Kidney (tissue), 13 donors: ENCODE measurements at regions not wholly inside any gene's neighbourhood (a gene's known extent, or its start where the extent isn't known, plus 50 kb on each side); places are given as distances from the start of the nearest gene placed in this dataset.

Source experiments
- DNase-seq, 5 donors: peaks; one replicate each; pipeline ENCODE4 v3.0.0-alpha.2; 2013 to 2020
- FAIRE-seq: peaks from 2 replicates; lab custom pipeline; 2012; peaks lifted over from hg19 to GRCh38; lab: Jason Lieb, UNC
- H3K27ac ChIP-seq, 2 donors: one replicate each; pipeline ENCODE4 v1.7.0; 2013; ENCODE audit warnings: low read depth in 2 of 2, low read length in 2 of 2, inconsistent platforms in 1 of 2
- H3K27me3 ChIP-seq: one replicate; pipeline ENCODE4 v1.7.1; 2013; ENCODE audit warnings: low read length, inconsistent platforms; ENCODE audit not compliant: control insufficient read depth, insufficient read depth
- H3K36me3 ChIP-seq, 3 donors: one replicate each; pipeline versions ENCODE4 v1.7.0 to v1.7.1; 2013; ENCODE audit warnings: low read length in 3 of 3, control low read depth in 1 of 3, inconsistent platforms in 1 of 3; ENCODE audit not compliant: insufficient read depth in 3 of 3, control insufficient read depth in 2 of 3
- H3K4me1 ChIP-seq, 3 donors: one replicate each; pipeline versions ENCODE4 v1.7.0 to v1.7.1; 2013; ENCODE audit warnings: low read length in 3 of 3, inconsistent platforms in 1 of 3, low read depth in 1 of 3; ENCODE audit not compliant: control insufficient read depth in 2 of 3, insufficient read depth in 2 of 3
- H3K4me3 ChIP-seq, 3 donors: one replicate each; pipeline versions ENCODE4 v1.7.0 to v1.8.1; 2013; ENCODE audit warnings: low read length in 3 of 3, control low read depth in 1 of 3, inconsistent platforms in 1 of 3
- H3K9ac ChIP-seq, 3 donors: one replicate each; pipeline versions ENCODE4 v1.7.0 to v1.7.1; 2013; ENCODE audit warnings: low read length in 3 of 3, control low read depth in 1 of 3, inconsistent platforms in 1 of 3
- H3K9me3 ChIP-seq, 3 donors: one replicate each; pipeline versions ENCODE4 v1.7.0 to v1.7.1; 2013; ENCODE audit warnings: low read length in 3 of 3, control low read depth in 1 of 3, inconsistent platforms in 1 of 3; ENCODE audit not compliant: control insufficient read depth in 2 of 3, insufficient read depth in 1 of 3
- intact Hi-C: fragments of 100-400 bp; cut with DNase I; formaldehyde crosslinking; loops from one replicate; pipeline ENCODE4 v1.11.1; 2022
- TF ChIP-seq, protein P1 (sequence below): IDR thresholded peaks from 3 replicates; pipeline ENCODE4 v1.5.1; 2012; ENCODE audit warnings: mild to moderate bottlenecking, moderate library complexity, borderline replicate concordance; ENCODE audit not compliant: insufficient read depth; ENCODE audit errors: extremely low read depth
- donor health status: control.
- donor health status: control.
- donor health status: control.
- donor health status: control.
- donor health status: control.
- donor health status: DM: yes; HTN: yes; CAD: no.
- donor health status: Normal renal cell carcinoma (clear cell type).

DNA sequence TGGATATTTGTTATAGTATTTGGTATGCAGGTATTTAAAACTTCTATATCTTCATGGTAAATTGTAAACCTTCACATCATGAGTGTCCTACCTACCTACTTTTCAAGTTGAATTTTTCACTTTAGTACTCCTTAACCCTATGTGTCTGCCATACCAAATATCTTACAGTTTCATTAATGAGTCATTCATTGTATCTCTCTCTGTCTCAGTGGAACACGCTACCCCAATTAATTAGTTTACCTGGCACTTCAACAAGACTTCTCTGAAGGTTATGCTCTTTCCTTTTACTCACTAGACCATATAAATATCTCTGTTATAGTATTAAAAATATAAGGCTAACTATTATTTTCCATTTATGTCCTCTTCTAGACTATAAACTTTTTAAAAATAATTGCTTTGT is 123.9 kb upstream of the GJE1 start:
- H3K9me3 ChIP-seq: no peaks in the 10 kb centered on the region
- intact Hi-C loops: no loop called here
- H3K36me3 ChIP-seq: no peaks in the 10 kb centered on the region
- TF ChIP-seq, protein P1, sequence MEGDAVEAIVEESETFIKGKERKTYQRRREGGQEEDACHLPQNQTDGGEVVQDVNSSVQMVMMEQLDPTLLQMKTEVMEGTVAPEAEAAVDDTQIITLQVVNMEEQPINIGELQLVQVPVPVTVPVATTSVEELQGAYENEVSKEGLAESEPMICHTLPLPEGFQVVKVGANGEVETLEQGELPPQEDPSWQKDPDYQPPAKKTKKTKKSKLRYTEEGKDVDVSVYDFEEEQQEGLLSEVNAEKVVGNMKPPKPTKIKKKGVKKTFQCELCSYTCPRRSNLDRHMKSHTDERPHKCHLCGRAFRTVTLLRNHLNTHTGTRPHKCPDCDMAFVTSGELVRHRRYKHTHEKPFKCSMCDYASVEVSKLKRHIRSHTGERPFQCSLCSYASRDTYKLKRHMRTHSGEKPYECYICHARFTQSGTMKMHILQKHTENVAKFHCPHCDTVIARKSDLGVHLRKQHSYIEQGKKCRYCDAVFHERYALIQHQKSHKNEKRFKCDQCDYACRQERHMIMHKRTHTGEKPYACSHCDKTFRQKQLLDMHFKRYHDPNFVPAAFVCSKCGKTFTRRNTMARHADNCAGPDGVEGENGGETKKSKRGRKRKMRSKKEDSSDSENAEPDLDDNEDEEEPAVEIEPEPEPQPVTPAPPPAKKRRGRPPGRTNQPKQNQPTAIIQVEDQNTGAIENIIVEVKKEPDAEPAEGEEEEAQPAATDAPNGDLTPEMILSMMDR: no peak
- H3K4me1 ChIP-seq: no peaks in the 10 kb centered on the region
- DNase-seq: no peak
- FAIRE-seq: no peak
- H3K9ac ChIP-seq: no peak overlapping the region
- no peaks in the 10 kb centered on the region for H3K27me3 ChIP-seq
- no peak overlapping the region for H3K27ac ChIP-seq
- no peak overlapping the region for H3K4me3 ChIP-seq

DNA sequence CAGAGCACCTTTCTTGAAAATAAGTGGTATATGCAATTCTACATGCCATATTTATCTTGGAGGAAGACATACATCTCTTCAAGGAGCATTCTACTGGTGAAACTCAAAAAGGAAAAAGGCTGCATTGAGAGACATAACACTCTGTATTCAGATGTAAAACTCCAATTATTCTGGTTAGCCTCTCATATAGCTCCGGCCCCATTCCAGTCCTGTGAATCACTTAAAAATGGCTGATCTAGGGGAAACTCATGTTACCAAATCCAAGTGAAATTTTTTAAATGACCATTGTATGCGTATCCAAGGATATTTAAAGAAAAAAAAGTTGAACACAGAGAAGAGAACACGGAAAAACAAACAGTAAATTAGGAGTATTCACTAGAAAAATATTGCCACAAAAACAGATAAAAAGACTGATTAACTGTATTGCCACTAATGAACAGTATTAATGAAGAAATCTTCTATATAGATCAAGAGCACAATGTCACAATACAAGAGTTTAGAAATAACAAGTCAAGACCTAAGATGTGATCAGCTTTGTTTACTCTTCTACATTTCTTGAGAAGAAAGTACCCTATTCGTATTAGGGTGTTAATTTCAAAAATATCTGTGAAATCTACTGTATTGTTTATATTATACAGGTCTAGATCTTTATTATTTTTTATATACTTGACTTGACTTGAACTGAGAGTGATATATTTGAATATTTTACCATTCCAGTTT is 124.5 kb upstream of the GJE1 start:
- DNase-seq (no peak), FAIRE-seq (no peak)
- Histone ChIP-seq H3K9me3 (no peaks in the 10 kb centered on the region), H3K4me3 (no peak overlapping the region), H3K27me3 (no peaks in the 10 kb centered on the region), H3K9ac (no peak overlapping the region), H3K27ac (no peak overlapping the region), H3K4me1 (no peaks in the 10 kb centered on the region), H3K36me3 (no peaks in the 10 kb centered on the region)
- intact Hi-C loops: no loop called here
- TF ChIP-seq, protein P1: no peak

DNA sequence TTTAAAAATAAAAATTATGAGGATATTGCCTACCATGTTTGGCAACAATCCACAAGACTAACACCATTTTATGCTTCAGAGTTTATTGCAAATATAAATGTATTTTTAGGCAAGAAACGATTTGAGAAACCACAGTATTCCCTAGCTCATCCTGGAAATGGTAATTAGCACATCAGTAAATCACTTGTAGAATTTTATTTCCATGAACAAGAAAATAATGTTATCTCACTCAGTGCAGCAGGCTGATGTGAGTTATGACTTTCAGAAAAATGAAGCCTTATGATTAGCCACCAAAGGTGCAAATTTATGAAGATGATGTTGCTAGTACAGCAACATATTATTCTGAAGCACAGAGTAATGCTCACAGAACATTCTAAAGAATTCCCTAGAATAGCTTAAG is 127.7 kb upstream of the GJE1 start:
- FAIRE-seq: no peak
- intact Hi-C loops: no loop called here
- DNase-seq: no peak
- Histone ChIP-seq H3K27ac (no peak overlapping the region), H3K9me3 (no peaks in the 10 kb centered on the region), H3K4me3 (no peak overlapping the region), H3K4me1 (no peaks in the 10 kb centered on the region), H3K9ac (no peak overlapping the region), H3K27me3 (no peaks in the 10 kb centered on the region), H3K36me3 (no peaks in the 10 kb centered on the region)
- TF ChIP-seq, protein P1: no peak
